SKM-1 treated with dmso at 0.1 percent for 144 hours (cell line): ENCODE measurements at regions not wholly inside any gene's neighbourhood (a gene's known extent, or its start where the extent isn't known, plus 50 kb on each side); places are given as distances from the start of the nearest gene placed in this dataset.
A peak's percentile ranks its signal among the peaks of the same experiment; 100 is the strongest.

Source experiments
- DNase-seq: peaks from one replicate; lab custom pipeline; 2025; ENCODE audit not compliant: unreplicated experiment; lab: John Stamatoyannopoulos, UW

DNA sequence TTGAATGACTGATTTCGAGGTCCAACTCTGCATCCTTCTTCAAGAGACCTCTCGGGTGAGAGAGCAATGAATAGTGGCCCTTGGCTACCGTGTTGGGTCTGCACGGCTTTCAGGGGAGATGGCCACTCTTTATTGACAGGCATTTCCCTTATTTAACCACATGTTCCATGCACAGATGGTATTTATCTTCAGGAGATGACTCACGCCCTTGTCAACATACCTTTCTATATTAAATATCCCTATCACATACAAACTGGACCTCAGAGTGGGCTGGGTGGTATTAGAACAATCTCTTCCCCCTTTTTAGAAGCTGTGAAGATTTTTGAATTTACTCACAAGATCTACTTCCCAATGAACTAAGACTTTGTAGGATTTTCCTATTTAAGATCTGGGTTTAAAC is 109.6 kb upstream of the CDC42EP3 start:
- DNase-seq: no peak

DNA sequence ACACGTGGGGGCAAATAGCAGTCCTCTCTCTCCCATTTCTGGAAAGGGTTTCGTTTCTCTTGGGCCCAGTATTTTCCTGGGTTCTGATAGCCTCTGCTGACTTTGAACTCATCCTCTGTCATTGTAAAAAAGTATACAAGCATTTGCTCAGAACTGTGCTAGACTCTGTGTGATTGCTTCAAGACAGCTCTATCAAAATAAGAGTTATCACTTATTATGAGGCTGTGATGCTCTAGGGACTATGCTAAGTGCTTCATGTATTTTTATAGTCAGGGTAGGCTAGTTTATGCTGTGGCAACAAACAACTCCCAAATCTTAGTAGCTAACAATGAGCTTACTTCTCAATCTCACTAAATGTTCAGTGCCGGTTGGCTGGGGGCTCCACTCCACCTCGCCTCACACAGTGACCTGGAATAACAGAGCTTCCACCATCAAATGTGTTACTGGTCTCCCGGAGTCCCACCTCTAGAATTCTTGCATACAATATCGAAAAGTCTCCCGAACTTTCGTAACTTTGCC is 110.8 kb upstream of the CDC42EP3 start:
- no peak for DNase-seq

DNA sequence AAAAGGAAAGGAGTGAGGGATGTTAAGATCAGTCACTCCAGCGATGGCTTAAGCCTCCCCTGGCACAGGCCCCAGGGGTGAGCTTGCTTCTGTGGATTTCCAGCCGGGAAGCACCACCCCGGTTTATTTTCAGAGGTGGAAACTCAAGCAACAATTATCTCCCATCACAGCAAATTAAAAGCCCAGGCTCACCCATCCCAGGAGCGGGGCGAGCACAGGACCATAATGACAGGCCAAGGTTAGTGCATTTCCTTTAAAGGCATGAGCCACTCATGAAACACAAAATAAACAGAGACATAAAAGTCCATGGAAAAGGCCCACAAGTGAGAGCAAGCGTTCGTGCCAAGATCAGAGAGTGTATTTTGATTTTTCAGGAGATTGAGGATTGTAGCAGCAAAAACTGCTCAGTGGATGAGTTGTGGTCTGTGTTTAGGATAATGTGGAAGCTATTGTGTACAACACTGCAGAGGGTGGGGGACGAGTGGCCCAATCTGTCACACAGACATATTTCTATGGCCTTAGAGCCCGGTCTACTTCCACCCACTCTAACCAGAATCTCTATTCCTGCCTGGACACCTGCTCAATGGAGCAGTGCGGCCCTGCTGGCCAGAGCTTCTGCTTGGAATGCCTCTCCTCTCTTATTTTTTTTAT is 111.4 kb upstream of the CDC42EP3 start:
- no peak for DNase-seq

GRCh38 chr2:37783545-37783944 is 112.1 kb upstream of the CDC42EP3 start:
- no peak for DNase-seq

DNA sequence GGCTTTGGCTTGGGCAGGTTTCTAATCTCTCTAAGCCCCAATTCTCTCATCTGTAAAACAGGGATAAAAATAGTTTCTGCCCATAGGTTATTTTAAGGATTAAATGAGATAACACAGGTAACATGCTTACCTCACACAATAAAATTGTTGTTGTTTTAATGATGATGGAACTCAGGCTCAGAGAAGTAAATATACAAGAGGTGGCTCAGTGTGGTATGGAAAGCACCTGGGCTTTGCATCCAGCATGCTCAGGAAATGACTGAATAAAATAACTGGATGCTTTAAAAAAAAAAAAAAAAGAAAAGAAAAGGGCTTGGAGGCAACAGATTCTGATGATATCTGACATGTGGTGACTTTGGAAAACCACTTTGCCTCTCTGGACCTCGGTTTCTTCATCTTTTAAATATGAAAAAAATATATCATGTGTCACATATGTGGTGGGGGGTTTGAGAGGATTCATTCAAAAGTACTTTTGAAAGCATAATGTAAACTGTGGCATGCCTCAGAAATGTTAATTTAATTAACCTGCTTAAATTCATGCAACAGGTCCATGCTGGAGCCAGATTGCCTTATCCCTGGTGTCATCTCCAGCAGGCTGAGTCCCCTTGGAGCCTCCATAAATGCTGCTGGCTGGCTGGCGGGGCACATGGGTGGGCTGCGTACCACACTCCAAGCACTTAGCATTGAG is 112.8 kb upstream of the CDC42EP3 start:
- no peak for DNase-seq

- no peak for DNase-seq
Measured at GRCh38 chr2:37784759-37785149, 113.3 kb upstream of the CDC42EP3 start.

- DNase-seq: no peak
Measured at GRCh38 chr2:37786191-37786698, 114.8 kb upstream of the CDC42EP3 start.

DNA sequence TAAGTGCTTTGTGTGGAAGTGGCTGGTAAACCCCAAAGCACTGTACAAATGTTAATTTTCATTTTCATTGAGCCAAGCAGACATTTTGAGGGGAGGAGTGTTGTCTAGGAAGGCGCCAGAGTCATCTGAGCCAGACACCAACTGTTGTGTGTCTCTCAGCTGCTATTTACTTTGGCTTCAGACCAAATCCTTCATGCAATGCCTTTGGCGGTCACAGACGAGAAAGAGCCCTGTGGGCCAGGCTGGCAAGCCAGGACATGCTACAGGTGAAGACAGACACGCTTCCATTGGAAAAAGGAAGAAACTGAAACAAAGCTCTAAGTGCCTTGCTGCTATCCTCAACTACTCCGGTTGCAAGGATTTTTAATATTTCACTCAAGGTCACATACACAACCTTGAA is 115.4 kb upstream of the CDC42EP3 start:
- no peak for DNase-seq

DNA sequence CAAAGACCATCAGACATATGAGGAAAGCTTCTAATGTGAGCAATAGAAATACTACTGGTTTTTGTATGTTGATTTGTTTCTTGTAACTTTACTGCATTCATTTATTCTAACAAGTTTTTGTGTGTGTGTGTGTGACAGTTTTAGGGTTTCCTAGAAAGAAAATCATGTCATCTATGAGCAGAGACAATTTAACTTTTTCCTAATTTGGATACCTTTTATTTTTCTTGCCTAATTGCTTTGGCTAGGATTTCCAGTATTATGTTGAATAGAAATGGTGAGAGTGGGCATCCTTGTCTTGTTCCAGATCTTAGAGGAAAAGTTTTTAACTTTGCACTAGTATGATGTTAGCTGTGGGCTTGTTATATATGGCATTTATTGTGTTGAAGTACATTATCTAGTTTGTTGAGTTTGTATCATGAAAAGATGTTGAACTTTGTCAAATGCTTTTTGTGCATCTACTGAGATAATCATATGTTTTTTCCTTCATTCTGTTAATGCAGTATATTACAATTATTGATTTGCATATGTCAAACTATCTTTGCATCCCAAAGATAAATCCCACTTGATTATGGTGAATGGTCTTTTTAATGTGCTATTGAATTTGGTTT is 117.3 kb upstream of the CDC42EP3 start:
- DNase-seq: no peak

- DNase-seq: no peak
Measured at GRCh38 chr2:37790019-37790418, 118.6 kb upstream of the CDC42EP3 start.

DNA sequence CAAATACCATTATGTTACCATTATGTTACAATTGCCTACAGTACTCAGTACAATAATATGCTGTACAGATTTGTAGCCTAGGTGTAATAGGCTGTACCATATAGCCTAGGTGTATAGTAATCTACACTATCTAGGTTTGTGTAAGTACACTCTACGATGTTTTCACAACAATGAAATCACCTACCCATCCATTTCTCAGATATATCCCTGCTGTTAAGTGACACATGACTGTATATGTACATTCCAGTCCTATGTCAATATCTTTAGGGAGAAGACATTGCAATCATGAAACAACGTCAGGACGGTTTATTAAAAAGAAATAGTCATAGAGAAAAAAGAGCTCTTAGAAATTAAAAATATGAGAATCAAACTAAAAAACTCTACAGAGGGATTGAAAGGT is 119.0 kb upstream of the CDC42EP3 start:
- DNase-seq: no peak

DNA sequence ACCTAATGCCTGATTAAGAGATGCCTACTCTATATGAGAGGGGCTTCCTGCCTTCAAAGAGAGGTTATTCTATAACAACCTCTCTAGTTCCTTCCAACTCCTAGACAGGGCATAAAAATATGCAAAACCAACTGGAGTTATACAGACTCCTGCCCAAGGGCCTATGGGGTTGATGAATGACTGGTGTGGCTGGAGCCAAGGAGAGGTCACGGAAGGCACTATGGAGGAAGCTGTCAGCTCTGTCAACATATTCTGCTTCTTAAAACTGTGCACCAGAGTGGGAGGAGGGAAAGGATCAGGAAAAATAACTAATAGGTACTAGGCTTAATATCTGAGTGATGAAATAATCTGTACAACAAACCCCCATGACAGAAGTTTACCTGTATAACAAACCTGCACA is 120.9 kb upstream of the CDC42EP3 start:
- DNase-seq: no peak

GRCh38 chr2:37793004-37793403 is 121.6 kb upstream of the CDC42EP3 start:
- DNase-seq: no peak

- DNase-seq: no peak
Measured at GRCh38 chr2:37794717-37795116, 123.3 kb upstream of the CDC42EP3 start.

- no peak for DNase-seq
Measured at GRCh38 chr2:37795456-37795855, 124.0 kb upstream of the CDC42EP3 start.

- no peak for DNase-seq
Measured at GRCh38 chr2:37795938-37796337, 124.5 kb upstream of the CDC42EP3 start.

GRCh38 chr2:37796481-37796880 is 125.0 kb upstream of the CDC42EP3 start:
- DNase-seq: no peak

GRCh38 chr2:37797081-37797480 is 125.6 kb upstream of the CDC42EP3 start:
- DNase-seq: no peak

DNA sequence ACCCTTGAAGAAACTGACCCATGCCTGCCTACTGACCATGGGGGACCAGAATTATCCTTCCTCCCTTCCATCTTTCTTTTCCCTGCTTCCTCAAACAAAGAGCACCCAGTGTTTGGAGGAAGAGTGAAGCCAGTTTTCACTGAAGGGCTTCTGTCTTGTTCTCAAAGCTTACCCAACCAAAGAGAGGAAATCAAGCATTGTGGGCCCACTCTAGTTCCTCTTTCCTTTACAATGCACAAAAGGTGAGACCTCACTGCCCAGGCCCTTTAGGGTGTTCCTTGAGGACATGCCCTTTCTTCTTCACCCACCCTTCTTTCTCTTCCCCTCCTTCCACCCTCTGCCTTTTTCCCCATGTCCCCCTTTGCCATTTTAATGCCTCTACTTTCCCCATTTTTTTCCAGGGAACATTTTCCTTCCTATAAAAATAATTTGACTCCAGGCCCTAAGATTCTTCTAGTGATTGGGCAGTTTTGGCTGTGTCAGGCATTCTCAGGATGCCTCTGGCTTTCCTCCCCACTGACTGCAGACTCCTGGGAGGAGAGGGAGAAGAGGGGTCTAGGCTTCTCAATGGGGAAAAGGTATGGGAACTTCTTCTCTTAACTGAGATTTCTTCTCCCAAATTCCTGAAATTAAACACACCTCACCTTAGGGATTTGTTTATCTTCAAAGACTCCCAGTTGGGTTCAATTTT is 126.6 kb upstream of the RMDN2 start:
- peak; percentile 62 for DNase-seq

GRCh38 chr2:37800176-37800858 is 124.8 kb upstream of the RMDN2 start:
- DNase-seq: no peak

DNA sequence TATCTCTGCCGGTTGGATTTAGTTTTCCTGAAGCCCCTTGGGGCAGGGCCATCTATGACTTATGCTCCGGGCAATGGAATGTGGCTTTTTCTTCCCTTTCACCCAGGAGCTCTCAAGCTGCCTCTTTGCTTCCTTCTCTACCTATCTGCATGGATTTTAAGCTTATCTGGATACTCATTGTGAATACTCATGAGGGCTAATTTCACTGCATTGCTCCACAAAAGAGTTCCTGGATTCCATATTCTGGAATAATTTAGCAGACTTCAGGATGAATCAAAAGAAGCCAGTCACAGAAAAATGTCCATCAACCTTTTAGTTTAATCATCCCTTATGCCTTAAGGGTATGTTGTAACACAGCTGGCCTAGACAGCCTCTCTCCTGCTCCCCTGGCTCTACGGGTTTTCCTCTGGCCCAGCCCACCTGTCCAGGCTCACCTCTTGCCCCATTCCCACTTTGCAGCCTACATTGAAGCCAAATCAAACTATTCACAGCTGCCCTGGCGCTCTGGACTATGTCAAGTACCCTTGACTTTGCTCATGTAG is 122.8 kb upstream of the RMDN2 start:
- no peak for DNase-seq
